ENCODE measurements at regions not wholly inside any gene's neighbourhood (a gene's known extent, or its start where the extent isn't known, plus 50 kb on each side); places are given as distances from the start of the nearest gene placed in this dataset.

- no peak for TF ChIP-seq CTCF (IDR thresholded peaks at IDR 0.05 in 4 of 5, conservative IDR thresholded peaks at IDR 0.05 in 1 of 5)
- TF ChIP-seq POLR2A (IDR thresholded peaks at IDR 0.05) = no peak
These were observed 220.7 kb upstream of the CITED2 start for GRCh38 chr6:139595183-139595582.
